ENCODE measurements at regions not wholly inside any gene's neighbourhood (a gene's known extent, or its start where the extent isn't known, plus 50 kb on each side); places are given as distances from the start of the nearest gene placed in this dataset.

DNA sequence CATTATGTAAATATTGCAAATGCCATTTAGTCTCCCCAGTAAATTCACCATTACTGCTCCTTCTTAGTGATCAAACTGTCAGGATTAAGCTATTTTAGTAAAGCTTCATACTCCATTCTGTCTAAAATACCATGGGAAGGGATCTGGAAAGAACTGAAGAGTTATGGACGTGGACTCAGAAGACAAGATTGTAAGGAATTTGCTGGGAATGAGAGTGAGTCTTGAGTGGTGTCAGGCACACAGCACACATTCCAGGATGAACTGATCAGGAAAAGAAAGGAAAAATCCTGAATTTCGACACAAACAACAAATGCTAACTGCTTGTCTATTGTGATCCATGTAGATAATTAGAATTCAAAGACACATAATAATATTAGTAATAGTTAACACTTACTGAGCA is 311.0 kb downstream of the CENPC start:
- no peak for DNase-seq (ENCODE audit: low read depth in 2 of 2)

DNA sequence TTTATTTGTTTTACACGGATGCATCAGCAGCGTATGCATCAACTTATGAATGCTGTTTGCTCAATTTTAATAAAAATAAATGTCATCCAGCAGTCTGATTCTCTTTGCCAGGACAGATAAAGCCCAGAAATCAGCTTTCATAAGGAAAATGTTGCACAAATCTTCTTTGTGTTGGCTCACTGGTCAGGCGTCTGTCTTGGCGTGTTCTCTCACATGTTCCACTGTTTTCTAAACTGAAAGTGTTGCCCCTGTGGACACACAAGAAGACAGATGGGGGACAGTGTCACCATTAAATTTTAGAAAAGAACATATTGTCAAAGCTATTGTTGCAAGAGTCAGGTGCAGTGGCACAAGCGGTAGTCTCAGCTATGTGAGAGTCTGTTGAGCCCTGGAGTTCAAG is 316.2 kb downstream of the CENPC start:
- no peak for DNase-seq (ENCODE audit: low read depth in 2 of 2)

DNA sequence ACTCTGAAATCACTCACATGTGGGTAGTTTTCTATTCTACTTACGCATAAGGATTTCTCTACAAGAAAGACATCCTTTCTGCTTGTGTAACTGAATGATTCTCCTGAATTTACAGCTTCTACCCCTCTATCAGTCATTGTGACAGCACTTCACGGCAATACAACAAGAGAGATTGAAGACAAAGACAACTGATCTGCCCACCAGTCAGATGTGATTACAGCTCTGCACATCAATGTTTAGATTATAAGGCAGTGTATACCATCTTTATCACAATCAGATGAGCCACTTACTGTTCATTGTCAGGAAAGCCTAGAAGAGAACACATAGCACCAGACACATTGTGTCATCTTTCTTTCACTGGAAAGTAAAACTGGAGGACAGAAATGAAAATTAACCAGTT is 324.4 kb downstream of the CENPC start:
- DNase-seq (ENCODE audit: low read depth in 2 of 2): no peak

DNA sequence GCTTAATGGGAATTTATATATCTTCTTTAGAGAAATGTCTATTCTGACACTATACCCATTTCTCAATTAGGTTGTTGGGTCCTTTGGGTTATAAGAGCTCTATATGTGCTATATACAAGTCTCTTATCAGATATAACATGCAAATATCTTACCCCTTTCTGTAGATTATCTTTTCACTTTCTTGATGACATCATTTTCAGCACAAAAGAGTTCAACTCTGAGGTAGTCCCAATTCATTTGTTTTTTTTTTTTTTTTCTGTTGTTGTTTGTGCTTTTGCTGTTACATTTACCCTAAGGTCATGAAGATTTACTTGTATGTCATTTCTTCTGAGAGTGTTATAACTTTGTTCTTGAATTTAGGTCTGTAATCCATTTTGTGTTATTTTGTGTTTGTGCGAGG is 326.4 kb downstream of the CENPC start:
- no peak for DNase-seq (ENCODE audit: low read depth in 2 of 2)

DNA sequence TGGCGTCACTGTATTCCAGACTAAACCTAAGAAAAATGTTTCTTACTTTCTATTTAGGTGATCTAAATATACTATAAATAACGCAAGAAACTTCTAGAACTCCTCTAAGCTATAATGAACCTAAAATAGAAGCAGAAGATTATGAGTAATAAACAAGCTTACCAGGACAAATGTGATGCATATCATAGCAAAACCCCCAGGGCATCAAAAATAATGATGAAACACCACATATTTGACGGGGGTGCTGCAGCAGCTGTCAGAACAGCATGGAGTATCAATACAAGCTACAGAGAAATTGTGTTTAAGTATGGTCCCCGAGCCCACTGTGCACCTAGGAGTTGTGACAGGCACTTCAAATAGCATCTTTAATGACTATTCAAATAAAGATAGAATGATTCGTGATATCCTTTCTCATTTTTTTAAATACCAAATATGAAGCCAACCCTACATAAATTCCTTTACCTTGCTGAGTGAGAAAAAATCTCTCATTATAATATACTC is 337.3 kb downstream of the CENPC start:
- no peak for DNase-seq (ENCODE audit: low read depth in 2 of 2)

DNA sequence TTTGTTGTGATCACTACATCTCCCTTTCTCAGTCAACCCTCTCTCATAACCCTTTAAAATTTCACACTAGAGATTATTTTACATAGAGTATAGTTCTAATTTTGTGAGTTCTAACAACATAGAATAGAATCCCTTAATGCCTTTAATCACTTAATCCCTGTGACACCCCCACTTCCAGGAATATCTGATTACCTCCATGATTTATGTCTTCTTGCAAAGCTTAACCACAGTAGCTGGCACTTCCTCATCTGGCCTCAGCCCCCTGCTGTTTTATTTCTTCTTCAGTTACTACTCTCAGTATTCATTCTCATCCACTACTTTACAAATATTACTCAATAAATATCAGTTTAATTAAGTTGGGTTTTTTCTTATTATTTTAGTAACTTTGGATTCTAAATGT is 340.9 kb downstream of the CENPC start:
- no peak for DNase-seq (ENCODE audit: low read depth in 2 of 2)

DNA sequence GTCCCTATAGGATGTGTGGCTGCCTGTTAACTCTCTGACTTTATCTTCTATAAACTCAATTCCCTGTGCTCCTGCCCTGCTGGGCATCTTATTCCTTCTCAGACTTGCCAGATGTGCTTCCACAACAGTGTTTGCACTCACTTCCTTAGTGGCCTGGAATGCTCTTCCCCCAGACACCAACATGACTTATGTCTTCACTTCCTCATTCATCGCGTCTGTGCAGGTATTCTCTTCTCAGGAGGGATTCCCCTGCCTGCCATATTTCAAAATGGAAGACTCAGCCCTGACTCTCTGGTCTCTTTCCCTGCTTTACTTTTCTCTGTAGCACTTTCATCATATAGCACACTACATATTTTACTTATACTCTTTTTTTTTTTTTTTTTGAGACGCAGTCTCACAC is 344.0 kb downstream of the CENPC start:
- no peak for DNase-seq (ENCODE audit: low read depth in 2 of 2)

DNA sequence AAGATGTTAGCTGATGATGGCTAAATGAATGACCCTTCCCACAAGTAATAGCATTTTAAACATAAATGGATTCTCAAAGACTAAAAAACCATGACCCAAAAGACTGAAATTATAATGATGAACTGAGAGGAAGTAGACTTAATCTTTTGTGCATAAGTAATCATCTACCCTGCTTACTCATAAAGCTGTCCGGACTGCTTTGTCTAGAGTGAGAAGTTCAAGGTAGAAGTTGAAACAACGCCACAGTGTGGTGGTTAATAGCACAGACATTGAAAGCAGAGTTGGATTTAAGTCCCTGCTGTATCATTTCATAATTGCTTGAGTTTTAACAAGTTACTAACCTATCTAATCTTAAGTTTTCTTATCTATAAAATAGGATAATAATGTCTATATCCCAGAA is 346.6 kb downstream of the CENPC start:
- DNase-seq (ENCODE audit: low read depth in 2 of 2): peak; percentile 1 to 5

DNA sequence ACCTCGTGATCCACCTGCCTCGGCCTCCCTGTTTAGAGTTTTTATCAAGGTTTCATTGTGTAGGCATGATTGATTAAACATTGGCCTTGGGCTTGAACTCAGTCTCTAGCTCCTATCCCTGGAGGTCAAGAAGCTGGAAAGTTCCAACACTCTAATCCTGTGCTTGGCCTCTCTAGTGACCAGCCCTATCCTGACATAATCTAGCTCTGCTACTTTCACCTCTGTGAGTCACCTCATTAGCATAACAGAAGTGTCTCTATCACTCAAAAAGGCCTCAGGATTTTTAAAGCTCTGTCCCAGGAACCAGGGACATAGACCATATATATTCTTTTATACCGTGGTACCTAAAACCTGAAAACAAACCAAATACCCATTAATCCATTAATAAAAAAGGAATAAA is 377.5 kb downstream of the CENPC start:
- DNase-seq (ENCODE audit: low read depth in 2 of 2): no peak

DNA sequence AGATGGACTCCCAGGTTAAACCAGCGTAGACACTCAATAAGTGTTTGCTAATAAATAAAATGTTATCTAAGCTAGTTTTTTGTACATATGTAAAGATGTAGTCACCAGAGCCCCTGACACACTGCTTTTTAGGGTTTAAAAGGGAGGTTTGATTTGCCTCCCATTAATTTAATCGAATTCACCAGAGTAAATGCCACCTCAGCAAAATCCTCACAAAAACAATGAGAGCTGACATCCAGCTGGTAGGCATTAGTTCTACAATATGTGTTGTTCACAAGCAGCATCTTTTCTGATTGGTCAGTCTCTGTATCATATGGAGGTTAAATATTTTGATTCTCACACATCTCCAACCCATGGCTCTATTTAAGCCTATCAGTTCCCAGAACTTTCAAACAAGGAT is 382.6 kb downstream of the CENPC start:
- DNase-seq (ENCODE audit: low read depth in 2 of 2): no peak

DNA sequence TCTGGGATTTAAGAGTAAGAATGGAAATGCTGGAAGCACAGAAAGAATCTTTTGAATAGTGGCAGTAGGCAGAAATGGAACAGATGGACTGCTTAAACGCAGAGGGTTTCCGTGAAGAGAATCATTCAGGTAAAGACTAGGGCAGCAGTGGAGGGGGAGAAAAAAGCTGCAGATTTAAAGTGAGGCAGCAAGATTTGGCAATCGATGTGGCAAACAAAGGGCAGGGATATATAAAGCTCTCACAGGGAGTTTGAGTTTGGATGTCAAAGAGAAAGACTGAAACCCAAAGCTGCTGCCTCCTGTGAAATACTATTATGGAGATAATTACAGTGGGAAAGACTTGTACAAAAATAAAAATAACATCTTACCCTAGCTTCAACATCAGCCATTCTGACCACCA is 384.0 kb downstream of the CENPC start:
- no peak for DNase-seq (ENCODE audit: low read depth in 2 of 2)

DNA sequence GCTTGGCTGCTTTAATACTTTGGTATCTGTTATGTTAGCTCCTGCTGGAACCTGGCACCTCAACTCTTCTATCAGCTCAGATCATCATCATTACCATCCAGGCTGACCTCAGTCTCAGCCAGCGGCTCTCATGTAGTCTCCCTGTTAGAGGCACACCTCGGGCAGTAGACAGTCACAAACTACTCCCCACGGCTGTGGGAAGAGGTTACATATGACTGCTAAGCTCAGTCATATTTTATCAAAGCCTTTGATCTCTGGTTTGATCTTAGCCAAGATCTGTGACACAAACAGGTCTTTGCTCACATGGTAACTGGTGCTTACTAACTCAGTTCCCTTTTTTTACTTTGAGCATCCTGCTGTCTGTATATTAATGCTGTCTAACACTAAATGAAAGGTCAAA is 384.9 kb downstream of the CENPC start:
- no peak for DNase-seq (ENCODE audit: low read depth in 2 of 2)

DNA sequence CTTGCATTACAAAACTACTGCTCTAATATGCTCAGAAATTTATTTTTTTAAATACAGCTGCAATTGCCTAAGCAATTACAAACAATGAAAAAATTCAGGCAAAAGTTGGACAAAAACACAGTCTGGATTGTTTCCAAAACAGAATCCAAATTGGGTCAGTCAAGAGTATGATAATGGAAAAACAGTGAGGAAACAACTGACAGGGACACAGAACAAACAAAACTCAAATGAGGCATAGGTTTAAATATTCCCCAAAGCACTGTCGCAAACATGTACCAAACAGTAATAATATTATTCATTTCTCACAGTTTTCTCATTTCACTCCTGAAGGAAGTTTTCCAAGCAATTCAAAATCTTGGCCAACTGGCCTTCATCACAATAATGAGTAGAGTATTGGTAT is 386.6 kb downstream of the CENPC start:
- no peak for DNase-seq (ENCODE audit: low read depth in 2 of 2)

DNA sequence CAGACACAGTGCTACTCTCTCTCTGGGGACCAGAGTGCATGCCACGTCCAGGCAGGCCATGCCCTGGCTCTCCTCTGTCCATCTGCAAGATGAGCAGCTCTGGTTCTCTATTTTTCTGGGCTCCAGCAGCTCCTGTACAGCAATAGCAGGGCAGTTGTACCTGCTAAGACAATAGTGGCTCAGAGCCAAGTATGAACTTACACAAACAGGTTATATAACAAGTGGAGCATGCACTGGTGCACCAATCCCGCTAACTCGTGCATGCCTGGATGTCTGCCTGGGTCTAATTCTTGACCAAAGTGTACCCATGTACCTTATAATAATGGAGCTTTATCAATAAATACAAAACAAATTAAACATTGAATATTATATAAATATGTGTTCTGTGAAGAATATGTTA is 392.3 kb downstream of the CENPC start:
- DNase-seq (ENCODE audit: low read depth in 2 of 2): peak; percentile 4 to 9

DNA sequence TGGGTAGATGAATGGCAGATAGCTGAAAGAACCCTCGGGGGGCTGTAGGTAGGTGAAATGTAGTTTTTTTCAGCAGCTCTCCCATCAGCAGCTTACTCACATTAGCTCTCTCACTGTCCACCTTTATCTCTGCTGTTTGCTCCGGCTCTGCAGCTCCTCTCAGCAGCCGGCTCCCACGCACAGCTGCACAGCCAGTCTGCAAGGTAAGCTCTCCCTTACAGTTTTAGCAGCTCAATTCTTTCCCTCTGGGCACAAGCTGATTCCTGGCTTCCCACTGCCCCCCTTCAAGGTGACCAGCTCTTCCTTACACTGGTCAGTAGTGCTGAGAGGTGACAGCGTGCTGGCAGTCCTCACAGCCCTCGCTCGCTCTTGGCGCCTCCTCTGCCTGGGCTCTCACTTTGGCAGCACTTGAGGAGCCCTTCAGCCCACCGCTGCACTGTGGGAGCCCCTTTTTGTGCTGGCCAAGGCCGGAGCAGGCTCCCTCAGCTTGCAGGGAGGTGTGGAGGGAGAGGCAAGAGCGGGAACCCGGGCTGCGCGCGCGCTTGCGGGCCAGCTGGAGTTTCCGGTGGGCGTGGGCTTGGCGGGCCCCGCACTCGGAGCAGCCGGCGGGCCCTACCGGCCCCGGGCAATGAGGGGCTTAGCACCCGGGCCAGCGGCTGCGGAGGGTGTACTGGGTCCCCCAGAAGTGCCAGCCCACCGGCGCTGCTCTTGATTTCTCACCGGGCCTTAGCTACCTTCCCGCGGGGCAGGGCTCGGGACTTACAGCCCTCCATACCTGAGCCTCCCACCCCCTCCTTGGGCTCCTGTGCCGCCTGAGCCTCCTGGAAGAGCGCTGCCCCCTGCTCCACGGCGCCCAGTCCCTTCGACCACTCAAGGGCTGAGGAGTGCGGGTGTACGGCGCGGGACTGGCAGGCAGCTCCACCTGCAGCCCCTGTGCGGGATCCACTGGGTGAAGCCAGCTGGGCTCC is 393.6 kb downstream of the CENPC start:
- no peak for DNase-seq (ENCODE audit: low read depth in 2 of 2)

DNA sequence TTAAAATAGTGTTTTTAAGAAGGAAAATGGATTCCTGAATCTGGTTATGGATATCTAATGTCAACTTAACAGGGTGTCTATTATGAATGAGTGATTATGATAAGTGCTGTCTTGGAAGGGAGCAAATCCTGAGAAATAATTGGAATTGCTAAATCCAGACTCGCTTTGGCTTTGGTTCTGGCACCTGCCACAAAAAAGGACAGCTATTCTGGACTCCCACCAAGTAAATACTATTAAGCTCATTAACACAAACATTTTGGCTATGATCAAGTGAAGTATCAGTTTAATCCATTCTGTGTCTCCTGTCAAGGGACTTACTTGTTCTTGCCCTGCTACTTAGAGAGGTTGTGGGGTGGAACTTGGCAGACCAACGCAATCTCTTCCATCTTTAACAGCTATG is 403.7 kb downstream of the CENPC start:
- DNase-seq (ENCODE audit: low read depth in 2 of 2): no peak

DNA sequence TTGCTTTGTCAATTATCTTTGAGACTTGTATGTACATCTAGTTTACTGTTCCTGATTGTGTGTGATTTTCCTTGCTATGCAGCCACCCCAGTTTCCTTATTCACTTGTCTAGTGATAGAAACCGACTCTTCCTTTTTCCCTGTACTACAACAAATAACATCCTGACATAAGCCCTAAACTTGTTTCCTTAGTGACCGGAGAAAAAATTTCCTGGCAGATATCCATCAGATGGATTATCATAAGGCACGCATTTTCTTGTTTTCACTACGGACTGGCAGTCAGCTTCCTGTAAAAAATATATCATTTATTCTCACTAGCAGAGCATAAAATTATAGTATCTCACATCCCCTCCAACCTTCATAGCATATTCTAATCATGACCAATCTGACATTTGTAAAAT is 410.7 kb downstream of the CENPC start:
- peak; percentile 1 to 18 for DNase-seq (ENCODE audit: low read depth in 2 of 2)

DNA sequence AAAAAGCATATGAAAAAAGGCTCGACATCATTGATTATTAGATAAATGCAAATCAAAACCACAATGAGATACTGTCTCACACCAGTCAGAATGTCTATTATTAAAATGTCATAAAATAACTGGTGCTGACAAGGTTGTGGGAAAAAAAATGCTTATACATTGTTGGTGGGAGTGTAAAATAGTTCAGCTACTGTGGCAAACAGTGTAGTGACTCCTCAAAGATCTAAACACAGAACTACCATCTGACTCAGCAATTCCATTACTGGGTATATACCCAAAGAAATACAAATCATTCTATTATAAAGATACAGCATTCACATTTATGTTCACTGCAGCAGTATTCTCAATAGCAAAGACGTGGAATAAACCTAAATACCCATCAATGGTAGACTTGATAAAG is 412.1 kb downstream of the CENPC start:
- DNase-seq (ENCODE audit: low read depth in 2 of 2): no peak

DNA sequence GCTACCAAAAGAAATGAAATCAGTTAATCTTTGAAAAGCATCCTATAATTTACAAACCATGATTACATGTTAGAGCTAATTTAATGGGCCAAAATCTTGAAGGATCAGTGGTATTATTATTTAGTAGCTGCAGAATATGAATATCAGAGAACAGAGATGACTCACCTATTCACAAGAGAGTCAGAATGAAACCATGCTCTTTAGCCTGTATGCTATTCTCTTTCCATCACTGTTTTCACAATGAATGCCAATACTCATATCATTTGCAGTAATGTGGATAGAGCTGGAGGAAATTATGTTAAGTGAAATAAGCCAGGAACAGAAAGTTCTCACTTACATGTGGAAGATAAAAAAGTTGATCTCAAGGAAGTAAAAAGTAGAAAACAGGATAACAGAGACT is 414.1 kb downstream of the CENPC start:
- DNase-seq (ENCODE audit: low read depth in 2 of 2): no peak

DNA sequence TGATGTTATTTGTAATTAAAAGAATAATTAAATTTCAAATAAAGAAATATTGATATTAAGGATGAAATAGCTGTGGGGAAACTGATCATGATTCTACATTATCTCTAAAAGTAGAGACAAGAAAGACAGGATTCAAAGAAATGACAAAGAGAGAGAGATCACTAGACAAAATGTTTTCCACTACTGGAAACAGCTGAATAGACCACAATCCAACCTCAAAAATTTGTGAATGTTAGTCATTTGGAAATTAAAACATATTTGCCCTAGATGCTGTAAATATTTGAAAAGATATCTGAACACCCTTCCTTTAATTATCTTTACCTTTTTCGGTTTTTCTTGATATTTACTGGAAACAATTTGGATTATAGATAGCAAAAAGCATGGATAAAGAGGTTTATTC is 414.9 kb downstream of the CENPC start:
- DNase-seq (ENCODE audit: low read depth in 2 of 2): no peak

DNA sequence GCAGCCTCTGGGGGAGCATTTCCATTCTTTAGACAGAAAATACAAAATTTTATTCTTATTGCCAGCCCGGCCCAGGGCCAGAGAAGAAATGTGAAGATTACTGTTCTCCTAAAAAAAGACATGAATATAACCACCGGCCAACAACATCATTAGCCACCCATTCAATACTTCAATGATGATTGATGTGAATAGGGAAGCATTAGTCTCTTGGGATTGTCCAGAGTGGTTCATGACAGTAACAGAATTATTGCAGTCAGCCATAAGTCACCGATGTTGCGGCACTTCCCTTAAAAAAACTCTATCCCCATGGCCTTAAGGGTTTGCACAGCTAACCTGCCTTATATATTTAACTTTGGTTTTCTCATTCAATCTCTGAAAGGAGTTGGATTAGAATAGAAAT is 418.7 kb downstream of the CENPC start:
- DNase-seq (ENCODE audit: low read depth in 2 of 2): no peak

DNA sequence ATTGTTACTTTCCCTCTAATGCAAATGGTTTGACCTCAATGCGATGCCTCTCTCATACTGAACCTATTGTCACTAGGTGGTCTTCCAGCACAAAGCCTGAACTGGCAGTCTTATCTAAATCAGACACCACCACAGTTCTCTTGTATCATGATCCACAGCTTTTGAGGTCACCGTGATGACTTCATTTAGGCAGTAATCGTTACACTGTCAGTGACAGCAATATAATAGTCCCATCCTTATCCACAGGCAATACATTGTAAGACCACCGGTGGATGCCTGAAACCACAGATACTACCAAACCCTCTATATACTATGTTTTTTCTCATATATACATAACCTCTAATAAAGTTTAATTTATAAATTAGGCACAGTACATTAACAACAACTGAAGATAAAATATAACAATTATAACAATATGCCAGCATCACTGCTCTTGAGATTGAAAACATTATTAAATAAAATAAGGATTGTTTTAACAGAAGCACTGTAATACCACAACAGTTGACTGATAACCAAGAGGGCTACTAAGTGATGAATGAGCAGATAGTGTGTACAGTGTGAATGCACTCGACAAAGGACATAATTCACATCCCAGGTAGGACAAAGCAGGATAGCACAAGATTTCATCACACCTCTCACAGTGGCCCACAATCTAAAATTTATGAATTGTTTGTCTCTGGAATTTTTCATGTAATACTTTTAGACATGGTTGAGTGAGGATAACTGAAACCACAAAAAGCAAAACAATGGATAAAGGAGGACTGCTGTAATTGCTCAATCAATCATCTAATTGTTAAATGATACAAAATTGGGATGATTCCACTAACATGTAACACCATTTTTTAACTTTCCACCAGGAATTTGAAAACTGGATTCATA is 419.4 kb downstream of the CENPC start:
- no peak for DNase-seq (ENCODE audit: low read depth in 2 of 2)

DNA sequence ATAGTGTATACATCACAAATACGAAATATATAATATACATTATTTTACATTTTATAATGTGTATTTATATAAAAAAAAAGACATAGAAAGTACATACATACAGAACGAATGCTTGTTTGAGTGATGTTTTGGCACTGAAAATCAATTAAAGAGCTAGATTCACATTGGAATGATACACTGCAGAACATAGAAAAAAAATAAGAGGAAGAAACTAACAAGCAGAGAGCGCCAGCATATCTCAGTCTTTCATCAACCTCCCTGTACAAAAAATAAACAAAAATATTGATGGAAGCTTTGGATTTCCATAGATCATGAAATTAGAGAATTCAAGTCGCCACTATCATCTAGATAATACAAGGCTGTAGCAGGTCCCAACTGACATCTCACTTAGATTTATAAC is 420.6 kb downstream of the CENPC start:
- no peak for DNase-seq (ENCODE audit: low read depth in 2 of 2)
